ENCODE measurements at regions not wholly inside any gene's neighbourhood (a gene's known extent, or its start where the extent isn't known, plus 50 kb on each side); places are given as distances from the start of the nearest gene placed in this dataset.

- Histone ChIP-seq H3K4me3 (ENCODE audit: insufficient read depth, low read depth, low read length, poor library complexity, severe bottlenecking) (no peak overlapping the region), H3K4me1 (ENCODE audit: control insufficient read depth, insufficient read depth, low read length, poor library complexity, severe bottlenecking) (peaks cover 59% of the 10 kb centered on the region), H3K9me3 (ENCODE audit: control insufficient read depth, low read length) (no peaks in the 10 kb centered on the region)
Measured at GRCh38 chr15:38691965-38692788, 127.6 kb upstream of the RASGRP1 start.

GRCh38 chr15:38692789-38693062 is 128.1 kb upstream of the RASGRP1 start:
- Histone ChIP-seq H3K36me3 (ENCODE audit: control insufficient read depth, insufficient read depth, low read length) (no peaks in the 10 kb centered on the region), H3K27ac (ENCODE audit: insufficient read depth, low read length, poor library complexity, severe bottlenecking) (no peak overlapping the region), H3K27me3 (replicated peaks; ENCODE audit: control insufficient read depth, insufficient read depth, low read length, poor library complexity, severe bottlenecking) (no peaks in the 10 kb centered on the region), H3K9me3 (ENCODE audit: control insufficient read depth, low read length) (no peaks in the 10 kb centered on the region), H3K4me3 (ENCODE audit: insufficient read depth, low read depth, low read length, poor library complexity, severe bottlenecking) (no peak overlapping the region), H3K4me1 (ENCODE audit: control insufficient read depth, insufficient read depth, low read length, poor library complexity, severe bottlenecking) (peaks cover 53% of the 10 kb centered on the region)
- no peak for DNase-seq

More at GRCh38 chr15:38691965-38692788, 127.6 kb upstream of the RASGRP1 start:
- Histone ChIP-seq H3K36me3 (ENCODE audit: control insufficient read depth, insufficient read depth, low read length) (no peaks in the 10 kb centered on the region), H3K27me3 (replicated peaks; ENCODE audit: control insufficient read depth, insufficient read depth, low read length, poor library complexity, severe bottlenecking) (no peaks in the 10 kb centered on the region), H3K27ac (ENCODE audit: insufficient read depth, low read length, poor library complexity, severe bottlenecking) (no peak overlapping the region)
- no peak for DNase-seq

DNA sequence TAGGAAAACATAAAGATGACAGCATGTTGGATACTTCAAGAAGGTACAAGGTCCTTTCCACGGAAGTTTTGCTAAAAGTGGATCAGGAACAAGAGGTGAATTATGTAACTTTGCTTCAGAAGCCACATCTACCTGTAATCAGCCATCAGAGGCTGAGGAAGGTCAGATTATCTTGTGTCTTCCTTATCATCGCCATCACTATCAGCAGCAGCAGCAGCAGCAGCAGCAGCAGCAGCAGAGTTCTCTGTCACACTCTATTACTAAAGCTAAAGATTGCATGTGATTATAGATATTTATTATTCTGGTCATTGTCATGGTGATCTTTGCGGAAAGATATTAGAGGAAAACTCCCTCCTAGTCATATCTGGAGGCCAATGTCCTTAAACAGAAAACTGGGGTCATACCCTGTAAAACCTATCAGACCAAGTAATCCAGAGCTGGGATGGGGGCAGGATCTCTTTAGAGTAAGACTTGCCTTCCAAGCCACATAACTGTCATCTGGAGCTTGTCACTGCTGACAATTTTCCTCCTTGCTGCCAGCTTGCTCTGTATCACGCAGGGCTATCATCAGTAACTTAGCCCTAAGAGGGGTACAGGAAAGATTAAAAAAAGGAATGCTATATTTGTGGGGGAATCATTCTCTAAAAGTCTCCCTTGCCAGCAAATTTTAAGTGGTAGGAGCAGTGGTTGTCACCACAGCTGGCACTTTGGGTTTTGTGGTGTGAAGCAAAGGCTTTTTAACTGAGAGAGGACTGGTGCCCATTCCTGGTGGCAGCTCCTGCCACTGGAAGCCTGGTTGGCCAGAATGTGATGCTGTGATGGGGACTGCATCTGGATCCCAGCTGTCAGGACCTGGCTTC is 130.9 kb upstream of the RASGRP1 start:
- Histone ChIP-seq H3K4me3 (ENCODE audit: insufficient read depth, low read depth, low read length, poor library complexity, severe bottlenecking) (no peak overlapping the region), H3K36me3 (ENCODE audit: control insufficient read depth, insufficient read depth, low read length) (no peaks in the 10 kb centered on the region), H3K27me3 (replicated peaks; ENCODE audit: control insufficient read depth, insufficient read depth, low read length, poor library complexity, severe bottlenecking) (no peaks in the 10 kb centered on the region), H3K27ac (ENCODE audit: insufficient read depth, low read length, poor library complexity, severe bottlenecking) (peak overlapping the region; percentile 60), H3K9me3 (ENCODE audit: control insufficient read depth, low read length) (no peaks in the 10 kb centered on the region), H3K4me1 (ENCODE audit: control insufficient read depth, insufficient read depth, low read length, poor library complexity, severe bottlenecking) (peaks cover 45% of the 10 kb centered on the region)
- no peak for DNase-seq

DNA sequence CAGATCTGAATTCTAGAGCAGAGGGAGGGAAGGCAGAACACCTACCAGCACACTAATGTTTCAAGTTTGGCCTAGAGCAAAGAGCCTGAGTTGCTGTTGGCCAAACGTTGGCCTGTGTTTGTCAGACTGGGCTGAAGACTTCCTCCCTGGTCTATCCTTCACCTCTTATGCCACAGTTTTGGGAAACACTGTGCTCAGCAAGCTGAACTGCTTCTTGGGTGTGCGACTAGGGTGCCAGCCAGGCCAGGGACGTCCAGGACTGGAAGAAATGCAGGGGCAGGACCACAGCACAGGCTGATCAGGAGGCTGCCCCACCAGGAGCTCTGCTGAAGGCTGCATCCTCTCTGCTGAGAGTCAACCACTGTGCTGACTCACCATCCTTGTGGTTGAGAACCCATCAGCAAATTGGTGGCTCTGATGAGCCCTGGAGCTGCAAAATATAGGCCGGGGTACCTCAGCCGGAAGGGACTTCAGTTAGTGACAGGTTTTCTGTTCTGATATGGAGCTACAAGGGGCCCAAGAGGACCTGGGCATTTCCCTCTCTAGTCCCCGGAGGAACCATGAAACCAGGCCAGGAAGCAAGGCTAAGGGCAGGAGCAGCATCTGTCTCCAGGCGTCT is 131.6 kb upstream of the RASGRP1 start:
- no peaks in the 10 kb centered on the region for H3K9me3 ChIP-seq (ENCODE audit: control insufficient read depth, low read length)
- no peak overlapping the region for H3K4me3 ChIP-seq (ENCODE audit: insufficient read depth, low read depth, low read length, poor library complexity, severe bottlenecking)
- no peaks in the 10 kb centered on the region for H3K27me3 ChIP-seq (replicated peaks; ENCODE audit: control insufficient read depth, insufficient read depth, low read length, poor library complexity, severe bottlenecking)
- DNase-seq: peak; percentile 45 to 64 (median 59)
- H3K36me3 ChIP-seq (ENCODE audit: control insufficient read depth, insufficient read depth, low read length): no peaks in the 10 kb centered on the region
- H3K4me1 ChIP-seq (ENCODE audit: control insufficient read depth, insufficient read depth, low read length, poor library complexity, severe bottlenecking): peaks cover 38% of the 10 kb centered on the region
- peak overlapping the region; percentile 60 for H3K27ac ChIP-seq (ENCODE audit: insufficient read depth, low read length, poor library complexity, severe bottlenecking)

DNA sequence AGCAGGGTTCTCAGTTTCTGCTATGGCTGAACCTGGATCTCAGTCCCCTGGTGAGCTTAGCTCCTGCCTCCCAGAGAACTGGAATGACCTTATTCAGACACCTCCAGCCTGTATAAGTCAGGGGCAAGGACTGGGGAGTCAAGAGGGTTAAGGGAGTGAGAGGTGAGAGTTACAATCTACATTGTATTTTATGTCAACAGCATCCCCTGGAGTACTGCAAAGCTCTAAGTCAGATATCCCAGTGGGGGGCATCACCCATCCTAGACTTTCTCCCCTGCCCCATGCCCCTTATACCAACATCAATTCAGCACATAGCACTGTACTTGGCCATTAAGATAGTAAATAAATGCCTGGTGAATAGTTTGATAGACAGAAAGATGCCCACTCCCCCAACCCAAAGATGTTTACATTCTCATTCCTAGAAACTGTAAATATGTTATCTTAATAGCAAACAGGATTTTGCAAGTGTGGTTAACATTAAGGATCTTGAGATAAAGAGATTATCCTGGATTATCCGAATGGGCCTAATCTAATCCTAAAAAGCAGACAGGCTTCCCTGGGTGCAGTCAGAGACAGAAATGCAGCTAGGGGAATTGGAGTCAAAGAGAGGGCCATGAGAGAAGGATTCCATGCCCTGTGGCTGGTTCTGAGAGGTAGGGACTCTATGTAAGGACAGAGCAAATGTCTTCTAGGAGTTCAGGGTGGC is 132.3 kb upstream of the RASGRP1 start:
- H3K4me1 ChIP-seq (ENCODE audit: control insufficient read depth, insufficient read depth, low read length, poor library complexity, severe bottlenecking): peaks cover 38% of the 10 kb centered on the region
- no peaks in the 10 kb centered on the region for H3K36me3 ChIP-seq (ENCODE audit: control insufficient read depth, insufficient read depth, low read length)
- no peak for DNase-seq
- no peaks in the 10 kb centered on the region for H3K9me3 ChIP-seq (ENCODE audit: control insufficient read depth, low read length)
- peak overlapping the region; percentile 53 for H3K27ac ChIP-seq (ENCODE audit: insufficient read depth, low read length, poor library complexity, severe bottlenecking)
- H3K27me3 ChIP-seq (replicated peaks; ENCODE audit: control insufficient read depth, insufficient read depth, low read length, poor library complexity, severe bottlenecking): no peaks in the 10 kb centered on the region
- no peak overlapping the region for H3K4me3 ChIP-seq (ENCODE audit: insufficient read depth, low read depth, low read length, poor library complexity, severe bottlenecking)

GRCh38 chr15:38698254-38698653 is 133.6 kb upstream of the RASGRP1 start:
- Histone ChIP-seq H3K36me3 (ENCODE audit: control insufficient read depth, insufficient read depth, low read length) (no peaks in the 10 kb centered on the region), H3K4me3 (ENCODE audit: insufficient read depth, low read depth, low read length, poor library complexity, severe bottlenecking) (no peak overlapping the region), H3K4me1 (ENCODE audit: control insufficient read depth, insufficient read depth, low read length, poor library complexity, severe bottlenecking) (peaks cover 38% of the 10 kb centered on the region), H3K27ac (ENCODE audit: insufficient read depth, low read length, poor library complexity, severe bottlenecking) (peak overlapping the region; percentile 18), H3K27me3 (replicated peaks; ENCODE audit: control insufficient read depth, insufficient read depth, low read length, poor library complexity, severe bottlenecking) (no peaks in the 10 kb centered on the region), H3K9me3 (ENCODE audit: control insufficient read depth, low read length) (no peaks in the 10 kb centered on the region)
- DNase-seq: peak in 1 of 3 donors; percentile 24

DNA sequence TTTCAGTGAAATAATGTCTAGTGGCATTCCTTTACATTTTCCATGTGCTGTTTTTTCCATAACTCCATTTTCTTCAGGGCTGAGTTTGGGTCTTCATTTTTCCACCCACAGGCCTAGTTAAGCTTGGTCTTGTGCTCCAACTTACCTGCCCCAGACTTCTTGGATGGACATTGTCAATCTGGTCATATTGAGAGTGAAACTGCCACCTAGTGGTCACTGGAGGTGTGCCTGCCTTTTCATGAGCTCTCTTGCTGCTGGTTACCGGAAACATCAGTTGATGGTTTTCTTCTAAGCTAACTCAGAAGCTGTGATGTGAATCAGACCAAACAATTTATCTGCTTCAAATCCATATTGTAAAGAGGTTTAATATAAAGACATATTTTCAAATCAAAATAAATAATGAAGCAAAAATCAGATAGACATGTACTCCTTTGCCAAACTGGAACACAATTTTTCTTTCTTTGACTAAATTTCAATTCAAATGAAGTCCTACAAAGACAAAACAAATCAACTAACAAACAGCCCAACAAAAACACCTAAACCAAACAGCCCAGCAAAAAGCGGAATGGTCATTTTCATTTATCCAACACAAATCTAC is 135.1 kb upstream of the RASGRP1 start:
- Histone ChIP-seq H3K9me3 (ENCODE audit: control insufficient read depth, low read length) (no peaks in the 10 kb centered on the region), H3K4me1 (ENCODE audit: control insufficient read depth, insufficient read depth, low read length, poor library complexity, severe bottlenecking) (peaks cover 38% of the 10 kb centered on the region), H3K27me3 (replicated peaks; ENCODE audit: control insufficient read depth, insufficient read depth, low read length, poor library complexity, severe bottlenecking) (no peaks in the 10 kb centered on the region), H3K27ac (ENCODE audit: insufficient read depth, low read length, poor library complexity, severe bottlenecking) (no peak overlapping the region), H3K36me3 (ENCODE audit: control insufficient read depth, insufficient read depth, low read length) (no peaks in the 10 kb centered on the region), H3K4me3 (ENCODE audit: insufficient read depth, low read depth, low read length, poor library complexity, severe bottlenecking) (no peak overlapping the region)
- peak; percentile 34 to 62 (median 41) for DNase-seq

DNA sequence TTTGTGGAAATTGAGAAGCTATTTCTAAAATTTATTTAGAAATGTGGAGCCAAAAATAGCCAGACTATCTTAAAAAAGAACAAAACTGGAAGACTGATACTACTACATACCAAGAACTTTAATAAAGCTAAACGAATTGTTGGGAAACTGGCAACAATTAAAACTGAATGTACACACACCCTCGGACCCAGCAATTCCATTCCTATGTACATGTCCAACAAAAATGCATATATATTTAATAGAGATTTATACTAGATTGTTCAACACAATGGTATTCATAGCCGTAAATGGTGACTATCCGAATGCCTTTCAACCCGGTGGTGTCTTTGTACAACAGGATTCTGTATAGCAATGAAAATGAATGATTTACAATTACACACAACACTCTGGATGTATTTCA is 136.5 kb upstream of the RASGRP1 start:
- peaks cover 27% of the 10 kb centered on the region for H3K4me1 ChIP-seq (ENCODE audit: control insufficient read depth, insufficient read depth, low read length, poor library complexity, severe bottlenecking)
- H3K9me3 ChIP-seq (ENCODE audit: control insufficient read depth, low read length): no peaks in the 10 kb centered on the region
- H3K27ac ChIP-seq (ENCODE audit: insufficient read depth, low read length, poor library complexity, severe bottlenecking): no peak overlapping the region
- DNase-seq: no peak
- no peaks in the 10 kb centered on the region for H3K36me3 ChIP-seq (ENCODE audit: control insufficient read depth, insufficient read depth, low read length)
- H3K27me3 ChIP-seq (replicated peaks; ENCODE audit: control insufficient read depth, insufficient read depth, low read length, poor library complexity, severe bottlenecking): no peaks in the 10 kb centered on the region
- no peak overlapping the region for H3K4me3 ChIP-seq (ENCODE audit: insufficient read depth, low read depth, low read length, poor library complexity, severe bottlenecking)

- Histone ChIP-seq H3K9me3 (ENCODE audit: control insufficient read depth, low read length) (no peaks in the 10 kb centered on the region), H3K36me3 (ENCODE audit: control insufficient read depth, insufficient read depth, low read length) (no peaks in the 10 kb centered on the region), H3K4me3 (ENCODE audit: insufficient read depth, low read depth, low read length, poor library complexity, severe bottlenecking) (no peak overlapping the region), H3K4me1 (ENCODE audit: control insufficient read depth, insufficient read depth, low read length, poor library complexity, severe bottlenecking) (peaks cover 19% of the 10 kb centered on the region), H3K27ac (ENCODE audit: insufficient read depth, low read length, poor library complexity, severe bottlenecking) (no peak overlapping the region), H3K27me3 (replicated peaks; ENCODE audit: control insufficient read depth, insufficient read depth, low read length, poor library complexity, severe bottlenecking) (no peaks in the 10 kb centered on the region)
- DNase-seq: no peak
Measured at GRCh38 chr15:38702178-38702912, 137.7 kb upstream of the RASGRP1 start.
